ENCODE measurements at regions not wholly inside any gene's neighbourhood (a gene's known extent, or its start where the extent isn't known, plus 50 kb on each side); places are given as distances from the start of the nearest gene placed in this dataset.

GRCh38 chr15:31498329-31498728 is 171.7 kb downstream of the KLF13 start:
- Mint-ChIP-seq H3K27ac (no peak overlapping the region), H3K27me3 (no peaks in the 10 kb centered on the region), H3K4me1 (no peaks in the 10 kb centered on the region), H3K9me3 (ENCODE audit: insufficient read depth) (peaks cover 3% of the 10 kb centered on the region), H3K4me3 (no peak overlapping the region)
- no peaks in the 10 kb centered on the region for H3K79me2 ChIP-seq (ENCODE audit: control insufficient read depth, insufficient read depth, low read length)
- 100% methylated on average over 1 of the region's 1 CpG for WGBS (ENCODE audit: insufficient coverage)
- no peak overlapping the region for H3K27ac ChIP-seq (ENCODE audit: low read length in 2 of 2)
- H2AFZ ChIP-seq (ENCODE audit: insufficient read depth, low read depth, low read length, poor library complexity, severe bottlenecking): no peak overlapping the region
- no peaks in the 10 kb centered on the region for H4K20me1 ChIP-seq (ENCODE audit: control insufficient read depth, insufficient read depth, low read length, poor library complexity, severe bottlenecking)
- TF ChIP-seq CTCF (IDR thresholded peaks at IDR 0.05) (no peak), EZH2 (IDR thresholded peaks at IDR 0.05; ENCODE audit: borderline replicate concordance, insufficient read depth, low read depth, low read length, poor library complexity, severe bottlenecking) (no peak)
- no peaks in the 10 kb centered on the region for H3K36me3 ChIP-seq (replicated peaks in 1 of 2; ENCODE audit: control extremely low read depth in 1 of 2, control insufficient read depth in 1 of 2, extremely low read depth in 1 of 2, insufficient read depth in 2 of 2, low read length in 1 of 2)
- no peak for ATAC-seq (ENCODE audit: low read depth)
- intact Hi-C loops (cut with micrococcal nuclease): no loop called here
- no peak for DNase-seq
- no peak overlapping the region for H3K4me2 ChIP-seq (replicated peaks; ENCODE audit: low read depth, low read length, poor library complexity, severe bottlenecking)
- no peaks in the 10 kb centered on the region for H3K4me1 ChIP-seq (ENCODE audit: control insufficient read depth in 2 of 2, insufficient read depth in 2 of 2, low read length in 2 of 2)
- H3K27me3 ChIP-seq (replicated peaks in 1 of 4; ENCODE audit: control extremely low read depth in 1 of 4, control insufficient read depth in 3 of 4, insufficient read depth in 4 of 4, low read length in 3 of 4): no peaks in the 10 kb centered on the region
- H3K9ac ChIP-seq (ENCODE audit: low read length): no peak overlapping the region
- POLR2A ChIA-PET: no interaction called here
- CTCF ChIA-PET: interaction anchor here (0.8 to 2.5 kb wide), 3 partner anchors 8 to 388 kb away, joined by 3 to 8 read pairs (median 3); no protein-coding TSS in a partner anchor
- no peak overlapping the region for H3K4me3 ChIP-seq (ENCODE audit: control extremely low read depth in 1 of 5, extremely low read depth in 1 of 5, insufficient read depth in 1 of 5, low read depth in 2 of 5, low read length in 4 of 5)
- peaks cover 0 to 3% (median 1%) of the 10 kb centered on the region in 3 donors for H3K9me3 ChIP-seq (ENCODE audit: control extremely low read depth in 1 of 3, control insufficient read depth in 2 of 3, insufficient read depth in 1 of 3, low read length in 2 of 3)

- Mint-ChIP-seq H3K27me3 (no peaks in the 10 kb centered on the region), H3K4me3 (no peak overlapping the region), H3K9me3 (ENCODE audit: insufficient read depth) (peaks cover 1% of the 10 kb centered on the region), H3K27ac (no peak overlapping the region), H3K4me1 (no peaks in the 10 kb centered on the region)
- Histone ChIP-seq H3K27ac (ENCODE audit: low read length in 2 of 2) (no peak overlapping the region), H3K9ac (ENCODE audit: low read length) (no peak overlapping the region), H3K4me1 (ENCODE audit: control insufficient read depth in 2 of 2, insufficient read depth in 2 of 2, low read length in 2 of 2) (no peaks in the 10 kb centered on the region), H3K4me3 (ENCODE audit: control extremely low read depth in 1 of 5, extremely low read depth in 1 of 5, insufficient read depth in 1 of 5, low read depth in 2 of 5, low read length in 4 of 5) (no peak overlapping the region), H2AFZ (ENCODE audit: insufficient read depth, low read depth, low read length, poor library complexity, severe bottlenecking) (no peak overlapping the region), H3K27me3 (replicated peaks in 1 of 4; ENCODE audit: control extremely low read depth in 1 of 4, control insufficient read depth in 3 of 4, insufficient read depth in 4 of 4, low read length in 3 of 4) (no peaks in the 10 kb centered on the region), H4K20me1 (ENCODE audit: control insufficient read depth, insufficient read depth, low read length, poor library complexity, severe bottlenecking) (no peaks in the 10 kb centered on the region), H3K36me3 (replicated peaks in 1 of 2; ENCODE audit: control extremely low read depth in 1 of 2, control insufficient read depth in 1 of 2, extremely low read depth in 1 of 2, insufficient read depth in 2 of 2, low read length in 1 of 2) (no peaks in the 10 kb centered on the region), H3K4me2 (replicated peaks; ENCODE audit: low read depth, low read length, poor library complexity, severe bottlenecking) (no peak overlapping the region), H3K79me2 (ENCODE audit: control insufficient read depth, insufficient read depth, low read length) (no peaks in the 10 kb centered on the region), H3K9me3 (ENCODE audit: control extremely low read depth in 1 of 3, control insufficient read depth in 2 of 3, insufficient read depth in 1 of 3, low read length in 2 of 3) (peaks cover 0 to 2% (median 0%) of the 10 kb centered on the region in 3 donors)
- ChIA-PET POLR2A (no interaction called here), CTCF (interaction anchor here (0.8 to 2.5 kb wide), 3 partner anchors 8 to 389 kb away, joined by 3 to 8 read pairs (median 3); no protein-coding TSS in a partner anchor)
- DNase-seq: no peak
- no peak for ATAC-seq (ENCODE audit: low read depth)
- WGBS (ENCODE audit: insufficient coverage): 98% methylated on average over 4 of the region's 4 CpGs
- TF ChIP-seq CTCF (IDR thresholded peaks at IDR 0.05) (no peak), EZH2 (IDR thresholded peaks at IDR 0.05; ENCODE audit: borderline replicate concordance, insufficient read depth, low read depth, low read length, poor library complexity, severe bottlenecking) (no peak)
- intact Hi-C loops (cut with micrococcal nuclease): no loop called here
These were observed 172.1 kb downstream of the KLF13 start for GRCh38 chr15:31498756-31499155.

All from B cell (primary cell).